ENCODE measurements at regions not wholly inside any gene's neighbourhood (a gene's known extent, or its start where the extent isn't known, plus 50 kb on each side); places are given as distances from the start of the nearest gene placed in this dataset.

DNA sequence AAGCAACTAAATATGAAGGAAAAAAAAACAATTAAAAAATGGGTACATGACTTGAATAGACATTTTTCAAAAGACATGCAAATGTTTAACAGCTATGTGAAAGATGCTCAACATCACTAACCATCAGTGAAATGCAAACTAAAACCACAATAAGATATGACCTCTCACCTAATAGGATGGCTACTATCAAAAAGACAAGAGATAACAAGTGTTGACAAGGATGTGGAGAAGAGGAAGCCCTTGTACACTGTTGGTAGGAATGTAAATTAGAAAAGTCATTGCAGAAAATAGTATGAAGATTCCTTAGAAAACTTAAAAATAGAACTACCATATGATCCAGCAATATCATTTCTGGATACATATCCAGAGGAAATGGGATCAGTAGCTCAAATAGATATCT, 324.7 kb upstream of the TLE4 start:
- no peaks in the 10 kb centered on the region for H3K4me1 ChIP-seq
- no peak overlapping the region for H3K4me3 ChIP-seq
- no peaks in the 10 kb centered on the region for H3K9me3 ChIP-seq
- ATAC-seq (no peak), DNase-seq (ENCODE audit: low read depth in 1 of 2, low spot score in 1 of 2) (no peak), FAIRE-seq (no peak)
- no peak for TF ChIP-seq CEBPB (IDR thresholded peaks at IDR 0.05)
- no peak for TF ChIP-seq HOXA7 (CRISPR knock-in tag; IDR thresholded peaks at IDR 0.05)
- TF ChIP-seq NPAS2 (CRISPR knock-in tag; IDR thresholded peaks at IDR 0.05; ENCODE audit: borderline replicate concordance): no peak
- no peak for TF ChIP-seq CBX8 (IDR thresholded peaks at IDR 0.05)
- TF ChIP-seq MYC (IDR thresholded peaks at IDR 0.05; ENCODE audit: borderline replicate concordance, low read length): no peak
- no peak for TF ChIP-seq REST (IDR thresholded peaks at IDR 0.05)
- TF ChIP-seq, protein P1, sequence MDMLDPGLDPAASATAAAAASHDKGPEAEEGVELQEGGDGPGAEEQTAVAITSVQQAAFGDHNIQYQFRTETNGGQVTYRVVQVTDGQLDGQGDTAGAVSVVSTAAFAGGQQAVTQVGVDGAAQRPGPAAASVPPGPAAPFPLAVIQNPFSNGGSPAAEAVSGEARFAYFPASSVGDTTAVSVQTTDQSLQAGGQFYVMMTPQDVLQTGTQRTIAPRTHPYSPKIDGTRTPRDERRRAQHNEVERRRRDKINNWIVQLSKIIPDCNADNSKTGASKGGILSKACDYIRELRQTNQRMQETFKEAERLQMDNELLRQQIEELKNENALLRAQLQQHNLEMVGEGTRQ (IDR thresholded peaks at IDR 0.05): no peak
- no peak for TF ChIP-seq NR3C1 (IDR thresholded peaks at IDR 0.05)
- no peak for TF ChIP-seq CHD4 (IDR thresholded peaks at IDR 0.05; ENCODE audit: borderline replicate concordance)
- TF ChIP-seq ATOH8 (CRISPR knock-in tag; IDR thresholded peaks at IDR 0.05; ENCODE audit: low read depth): no peak
- H3K27ac ChIP-seq: no peak overlapping the region
- ChIA-PET POLR2A (no interaction called here), CTCF (interaction anchor here (0.6 kb wide), 1 partner anchor 37 kb away, joined by 3 read pairs; no protein-coding TSS in a partner anchor)
- H3K4me2 ChIP-seq: no peak overlapping the region

- Histone ChIP-seq H3K4me2 (no peak overlapping the region), H3K9me3 (no peaks in the 10 kb centered on the region), H3K27ac (no peak overlapping the region), H3K4me3 (no peak overlapping the region), H3K4me1 (no peaks in the 10 kb centered on the region)
- FAIRE-seq (no peak), ATAC-seq (no peak), DNase-seq (ENCODE audit: low read depth in 1 of 2, low spot score in 1 of 2) (no peak)
- POLR2A ChIA-PET: no interaction called here
- WGBS (ENCODE audit: missing lambda C conversion rate): 48% methylated on average over 1 of the region's 1 CpG
- CTCF ChIA-PET: no interaction called here
- TF ChIP-seq BHLHE40 (IDR thresholded peaks at IDR 0.05; ENCODE audit: low read depth, low read length): no peak
- no peak for TF ChIP-seq MAFK (IDR thresholded peaks at IDR 0.05; ENCODE audit: partially characterized antibody)
- TF ChIP-seq, protein P1 (IDR thresholded peaks at IDR 0.05): no peak
- TF ChIP-seq ATOH8 (CRISPR knock-in tag; IDR thresholded peaks at IDR 0.05; ENCODE audit: low read depth): no peak
- TF ChIP-seq NR3C1 (IDR thresholded peaks at IDR 0.05): no peak
- no peak for TF ChIP-seq RCOR1 (IDR thresholded peaks at IDR 0.05; ENCODE audit: low read depth, low read length)
- TF ChIP-seq POLR2A (IDR thresholded peaks at IDR 0.05; ENCODE audit: low read length): no peak
- no peak for TF ChIP-seq RAD21 (conservative IDR thresholded peaks at IDR 0.05 in 1 of 2, IDR thresholded peaks at IDR 0.05 in 1 of 2)
- no peak for TF ChIP-seq ZNF302 (CRISPR knock-in tag; IDR thresholded peaks at IDR 0.05)
- TF ChIP-seq TP53 (CRISPR knock-in tag; IDR thresholded peaks at IDR 0.05): no peak
- TF ChIP-seq CBX2 (IDR thresholded peaks at IDR 0.05; ENCODE audit: borderline replicate concordance, low read depth): no peak
- no peak for TF ChIP-seq PBX3 (IDR thresholded peaks at IDR 0.05)
- no peak for TF ChIP-seq REST (IDR thresholded peaks at IDR 0.05)
- TF ChIP-seq BCL3 (IDR thresholded peaks at IDR 0.05): no peak
- TF ChIP-seq ESRRA (IDR thresholded peaks at IDR 0.05; ENCODE audit: borderline replicate concordance, low read length): no peak
- TF ChIP-seq NFE2L2 (conservative IDR thresholded peaks at IDR 0.05; ENCODE audit: low read length): no peak
- TF ChIP-seq HDAC2 (IDR thresholded peaks at IDR 0.05): no peak
- TF ChIP-seq NPAS2 (CRISPR knock-in tag; IDR thresholded peaks at IDR 0.05; ENCODE audit: borderline replicate concordance): no peak
- no peak for TF ChIP-seq EP300 (IDR thresholded peaks at IDR 0.05)
Observed at GRCh38 chr9:79250806-79251205, 321.0 kb upstream of the TLE4 start.
